GM21423 (cell line): ENCODE measurements at regions not wholly inside any gene's neighbourhood (a gene's known extent, or its start where the extent isn't known, plus 50 kb on each side); places are given as distances from the start of the nearest gene placed in this dataset.
"Not testable (repeated sequence)": the region's sequence is repeated elsewhere in the genome, so short reads cannot be mapped to it uniquely, and the experiment has no call there.

Experiments used
- ATAC-seq: cut with Tn5 transposase; IDR thresholded peaks from one replicate; pipeline ENCODE4 v1.9.1; 2021; ENCODE audit warnings: mild to moderate bottlenecking, moderate library complexity; ENCODE audit not compliant: unreplicated experiment

DNA sequence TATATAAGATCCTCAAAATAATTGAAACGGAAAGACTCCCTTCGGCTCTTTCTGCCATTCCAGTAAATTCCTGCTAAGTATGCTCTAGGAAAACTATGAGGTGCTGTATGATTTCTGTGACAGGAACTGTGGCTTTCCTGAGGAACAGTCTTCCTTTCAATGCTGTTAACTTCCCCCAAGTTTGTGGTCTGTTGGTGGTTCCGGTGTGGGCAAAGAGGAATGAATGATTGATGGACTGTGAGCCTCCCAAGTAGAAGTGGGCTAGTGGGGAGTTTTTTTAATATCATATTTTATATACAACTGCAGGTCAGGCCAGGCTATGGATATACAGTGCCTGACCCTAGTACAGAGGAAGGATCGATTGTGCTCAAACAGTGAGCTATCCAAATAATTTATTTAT is 560.7 kb upstream of the RBFOX1 start:
- no peak for ATAC-seq

DNA sequence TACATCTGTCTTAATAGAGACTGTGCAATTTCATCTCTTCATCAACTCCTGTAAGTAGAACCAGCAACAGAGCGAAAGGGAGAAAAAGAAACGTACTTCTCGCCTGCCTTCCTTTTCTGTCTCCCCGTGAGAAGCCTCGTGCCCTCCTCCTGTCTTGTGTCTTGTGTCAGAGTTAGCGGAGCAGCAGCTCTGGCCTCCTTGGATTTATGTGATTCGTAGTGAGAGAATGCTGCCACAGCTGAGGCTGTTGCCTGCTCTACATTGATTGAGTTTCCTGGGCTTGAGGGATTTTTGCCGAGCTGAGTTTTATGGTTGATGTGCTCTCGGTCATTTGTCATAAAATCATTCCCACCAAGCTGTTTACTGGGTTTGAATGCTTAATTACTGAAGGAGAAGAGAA is 579.1 kb upstream of the RBFOX1 start:
- no peak for ATAC-seq

DNA sequence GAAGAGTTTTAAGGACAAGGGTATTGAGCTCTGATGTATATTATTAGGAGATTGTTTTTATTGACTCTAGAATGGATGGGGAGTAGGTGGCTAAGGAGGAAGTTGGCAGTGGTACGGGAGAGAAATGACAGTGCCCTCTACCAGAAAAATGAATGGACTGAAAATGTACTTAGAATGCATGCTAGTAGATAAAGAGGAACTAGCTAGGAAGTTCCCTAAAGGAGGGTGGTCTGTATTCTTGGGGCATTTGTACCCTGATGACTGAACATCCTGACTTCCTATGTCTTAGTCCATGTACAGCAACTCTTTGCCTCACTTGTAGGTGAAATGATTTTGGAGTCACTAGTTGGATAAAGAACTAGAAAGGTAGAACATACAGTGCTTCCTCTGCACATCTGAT is 581.5 kb upstream of the RBFOX1 start:
- no peak for ATAC-seq

DNA sequence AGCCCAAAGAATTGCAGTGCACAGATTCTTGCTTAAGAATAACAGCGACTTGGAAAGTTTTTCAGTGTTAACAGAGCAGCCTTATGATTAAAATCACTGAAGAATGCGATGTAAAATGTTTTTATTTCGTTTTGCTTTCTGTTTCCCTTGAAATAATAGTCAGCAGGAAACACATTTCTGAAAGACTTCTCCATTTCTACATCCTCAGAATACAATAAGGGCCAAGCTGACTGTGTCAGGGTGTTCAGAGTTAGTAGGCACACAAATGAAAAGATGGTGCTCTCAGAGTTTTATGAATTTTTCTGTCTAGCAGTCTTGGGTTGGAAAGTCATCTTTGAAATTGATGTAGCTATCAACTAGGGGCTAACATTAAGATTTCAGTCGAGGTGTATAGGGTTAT is 582.9 kb upstream of the RBFOX1 start:
- ATAC-seq: no peak

DNA sequence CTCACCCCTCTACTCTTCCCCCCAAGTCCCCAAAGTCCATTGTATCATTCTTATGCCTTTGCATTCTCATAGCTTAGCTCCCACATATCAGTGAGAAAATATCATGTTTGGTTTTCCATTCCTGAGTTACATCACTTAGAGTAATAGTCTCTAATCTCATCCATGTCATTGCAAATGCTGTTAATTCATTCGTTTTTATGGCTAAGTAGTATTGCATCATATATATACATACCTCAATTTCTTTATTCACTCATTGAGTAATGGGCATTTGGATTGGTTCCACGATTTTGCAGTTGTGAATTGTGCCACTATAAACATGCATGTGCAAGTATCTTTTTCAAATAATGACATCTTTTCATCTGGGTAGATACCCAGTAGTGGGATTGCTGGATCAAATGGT is 596.3 kb upstream of the RBFOX1 start:
- ATAC-seq: not testable (repeated sequence)

DNA sequence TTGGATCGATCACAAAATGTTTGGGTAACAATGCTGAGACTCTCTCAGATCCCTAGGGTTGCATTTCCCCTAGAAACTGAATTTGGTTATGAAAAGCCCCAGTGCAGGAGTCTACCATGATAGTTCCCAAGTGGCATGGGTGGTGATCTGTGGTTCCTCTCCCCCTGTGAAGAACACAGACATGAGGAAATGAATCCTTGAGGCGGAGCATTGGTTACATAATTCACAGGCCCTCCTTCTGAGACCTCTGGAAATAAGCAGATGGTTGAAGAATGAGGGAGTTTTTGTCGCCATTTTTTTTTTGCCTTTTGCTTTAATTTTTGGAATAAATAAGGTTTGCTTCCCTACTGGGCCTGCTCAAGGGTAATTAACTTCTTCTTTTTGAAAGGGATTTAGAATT is 597.0 kb upstream of the RBFOX1 start:
- no peak for ATAC-seq

DNA sequence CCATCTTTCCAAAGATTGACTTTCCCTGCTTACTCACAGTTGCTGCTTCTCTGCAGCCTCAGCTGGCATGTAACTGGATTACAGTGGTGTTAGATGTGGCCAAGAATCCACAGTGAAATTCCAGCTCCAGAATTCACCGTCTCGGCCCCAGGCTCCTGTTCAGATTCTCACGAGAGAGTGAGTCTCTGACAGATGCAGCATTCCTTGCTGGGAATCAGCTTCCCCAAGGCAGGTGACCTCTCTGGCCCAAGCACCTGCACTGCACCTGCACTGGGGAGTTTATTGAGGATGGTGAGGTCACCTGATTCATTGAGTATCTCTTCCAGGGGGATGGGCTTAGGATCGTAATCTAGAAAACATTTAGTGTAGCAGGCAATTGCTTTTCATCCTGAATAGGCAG is 600.5 kb upstream of the RBFOX1 start:
- ATAC-seq: no peak

DNA sequence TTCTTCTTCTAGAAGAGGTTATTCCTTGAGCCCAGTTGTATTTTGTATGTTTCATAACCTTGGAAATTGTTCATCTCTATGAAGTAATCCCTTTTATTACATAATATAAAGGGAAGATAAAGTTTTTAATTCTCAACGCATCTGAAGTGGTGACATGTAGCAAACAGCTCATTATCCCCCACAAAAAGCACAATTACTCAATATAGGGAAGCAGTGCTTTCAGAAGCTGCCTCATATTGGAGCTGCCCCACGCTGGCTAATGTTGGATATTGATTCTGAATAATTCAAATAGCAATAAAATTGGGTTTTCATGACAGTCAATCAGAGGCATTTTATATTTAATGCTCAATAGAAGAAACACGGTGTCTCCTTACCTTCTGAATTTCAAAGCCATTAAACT is 604.3 kb upstream of the RBFOX1 start:
- no peak for ATAC-seq

DNA sequence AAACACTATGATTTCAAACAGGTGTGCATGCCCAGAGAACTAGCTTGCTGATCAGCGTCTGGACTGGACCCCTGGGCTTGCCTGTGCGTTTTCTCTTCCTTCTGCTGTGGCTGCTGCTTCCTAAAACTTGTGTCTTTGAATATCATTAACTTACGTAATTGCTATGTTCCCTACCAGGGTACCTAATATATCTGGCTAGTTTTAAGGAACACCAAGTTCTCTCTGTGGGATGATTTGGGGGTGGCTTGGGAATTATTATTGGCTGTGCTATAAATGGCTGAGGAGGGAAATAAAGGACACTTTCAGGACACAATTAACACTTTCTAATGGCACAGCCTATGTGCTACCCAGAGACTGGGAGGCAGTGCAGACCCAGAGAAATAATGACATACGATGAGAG is 606.0 kb upstream of the RBFOX1 start:
- no peak for ATAC-seq

DNA sequence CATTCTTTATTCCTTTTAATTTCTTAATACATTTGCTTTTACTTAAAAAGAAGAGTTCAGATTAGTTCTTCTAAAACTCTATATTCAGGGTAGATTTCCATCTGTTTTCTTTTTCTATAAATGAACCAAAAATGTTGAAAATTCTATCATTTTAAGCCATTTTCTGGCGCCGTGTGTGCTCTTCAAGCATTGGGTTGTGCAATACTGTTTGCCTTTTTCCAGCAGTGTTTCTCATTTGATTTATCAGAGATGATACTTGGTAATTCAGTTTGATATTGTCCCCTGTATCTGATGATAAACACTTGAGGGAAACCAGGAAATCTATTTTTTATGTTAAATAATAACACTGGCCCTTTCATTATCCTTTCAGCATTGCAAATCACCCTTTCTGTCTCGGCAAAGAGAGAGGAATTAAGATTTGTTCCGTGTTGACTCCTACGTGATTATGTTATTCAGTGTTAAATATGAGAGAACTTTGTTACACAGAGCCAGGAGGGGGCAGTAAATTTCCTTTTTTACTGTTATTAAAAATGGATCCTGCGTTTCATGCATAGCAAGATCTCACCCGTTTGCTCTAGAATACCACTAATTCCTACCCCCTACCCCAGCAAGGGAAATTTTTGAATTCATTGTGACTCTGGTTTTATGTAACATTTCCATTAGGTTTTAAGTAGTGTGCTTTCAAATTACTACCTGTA is 606.9 kb upstream of the RBFOX1 start:
- ATAC-seq: no peak

DNA sequence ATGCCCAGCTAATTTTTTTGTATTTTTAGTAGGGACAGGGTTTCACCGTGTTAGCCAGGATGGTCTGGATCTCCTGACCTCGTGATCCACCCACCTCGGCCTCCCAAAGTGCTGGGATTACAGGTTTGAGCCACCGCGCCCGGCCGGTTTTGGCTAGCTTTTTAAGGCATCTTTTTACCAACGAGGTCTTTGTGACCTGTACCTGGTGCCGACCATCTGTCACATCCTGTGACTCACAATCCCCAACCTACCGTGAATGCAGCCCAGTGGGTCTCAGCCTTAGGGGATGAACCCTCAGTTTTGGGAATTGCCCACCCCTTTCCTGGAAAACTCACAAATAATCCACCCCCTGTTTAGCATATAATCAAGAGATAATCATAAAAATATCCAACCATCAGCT is 607.4 kb upstream of the RBFOX1 start:
- not testable (repeated sequence) for ATAC-seq

DNA sequence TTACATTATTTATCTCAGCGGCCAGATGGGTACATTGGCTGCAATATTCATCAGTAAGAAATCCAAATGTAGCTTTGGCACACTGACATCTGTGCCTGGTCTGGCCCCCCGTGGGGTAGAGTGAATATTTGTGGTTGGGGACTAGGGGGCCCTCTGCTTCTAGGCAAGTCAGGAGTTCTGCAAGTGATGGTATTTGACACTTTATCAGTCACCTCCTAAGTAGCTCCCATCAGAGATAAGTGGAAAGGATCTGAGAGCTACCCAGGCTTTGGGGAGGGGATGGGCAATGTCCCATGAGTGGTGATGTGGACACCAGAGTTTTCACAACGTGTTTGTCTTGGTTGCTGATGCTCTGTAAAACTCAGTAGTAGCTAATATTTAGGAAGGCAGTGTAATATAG is 609.9 kb upstream of the RBFOX1 start:
- no peak for ATAC-seq

DNA sequence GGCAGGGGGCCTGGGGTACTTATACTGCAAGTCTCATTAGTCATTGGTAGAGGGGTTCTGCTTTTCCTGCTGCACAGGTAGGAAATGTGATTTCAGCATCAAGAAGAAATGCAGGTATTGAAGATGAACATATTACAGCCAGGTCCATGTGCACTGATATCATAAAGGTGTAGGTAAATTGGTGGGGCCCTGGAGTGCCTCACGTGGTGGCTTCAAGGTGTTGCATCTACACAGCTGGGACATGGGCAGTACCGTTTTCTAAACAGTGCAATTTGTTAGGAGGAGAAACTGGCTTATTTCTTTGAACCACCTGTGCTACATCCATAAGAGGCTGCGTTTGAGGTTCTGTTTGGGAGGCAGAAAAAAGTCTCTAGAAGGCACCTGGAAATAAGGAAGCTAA is 618.1 kb upstream of the RBFOX1 start:
- ATAC-seq: no peak

DNA sequence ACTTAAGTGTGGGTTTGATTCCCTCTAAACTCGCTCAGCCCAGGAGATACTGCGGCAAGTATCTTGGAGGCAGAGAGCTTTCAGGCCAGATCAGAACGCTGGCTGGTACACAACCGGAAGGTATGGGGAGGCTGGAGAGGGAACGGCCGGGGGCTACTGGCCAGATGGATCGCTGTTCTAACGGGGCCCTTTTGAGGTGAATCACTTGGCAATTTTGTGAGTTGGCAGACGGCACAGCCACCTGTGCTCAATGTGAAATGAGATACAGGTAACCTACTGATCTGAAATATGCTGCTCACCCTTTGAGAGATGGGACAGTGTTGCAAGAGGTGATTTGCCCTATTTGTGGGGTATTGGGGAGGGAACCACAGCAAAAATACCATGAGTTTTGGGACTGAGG is 622.9 kb upstream of the RBFOX1 start:
- no peak for ATAC-seq

DNA sequence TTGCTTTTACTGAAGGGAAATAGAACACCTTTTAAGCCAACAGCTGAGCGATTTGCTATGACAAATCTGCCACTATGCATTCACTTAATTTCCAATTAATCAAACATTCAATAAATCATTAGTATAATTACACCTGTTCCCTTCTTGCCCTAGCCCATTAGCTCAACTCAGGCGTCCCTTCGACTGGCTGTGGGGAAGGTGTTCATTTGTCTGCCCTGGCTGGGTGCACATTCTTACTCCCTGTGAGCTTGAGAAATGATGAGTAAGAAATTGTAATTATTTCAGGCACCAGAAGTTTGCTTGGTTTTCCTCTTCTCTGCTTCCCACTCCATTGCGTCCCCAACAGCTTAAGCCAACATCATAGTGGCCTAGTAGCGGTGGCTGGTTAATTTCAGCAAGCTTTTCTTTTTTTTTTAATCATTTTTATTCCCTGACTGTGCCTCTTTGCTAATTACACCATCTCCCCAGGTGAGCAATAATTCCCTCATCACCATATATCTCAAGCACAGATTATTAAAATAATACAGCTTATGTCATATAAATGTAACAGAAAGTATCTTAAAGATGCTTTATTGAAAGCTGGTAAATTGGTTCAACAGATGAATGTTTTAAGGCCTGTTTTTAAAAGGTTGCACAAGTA is 623.9 kb upstream of the RBFOX1 start:
- no peak for ATAC-seq

DNA sequence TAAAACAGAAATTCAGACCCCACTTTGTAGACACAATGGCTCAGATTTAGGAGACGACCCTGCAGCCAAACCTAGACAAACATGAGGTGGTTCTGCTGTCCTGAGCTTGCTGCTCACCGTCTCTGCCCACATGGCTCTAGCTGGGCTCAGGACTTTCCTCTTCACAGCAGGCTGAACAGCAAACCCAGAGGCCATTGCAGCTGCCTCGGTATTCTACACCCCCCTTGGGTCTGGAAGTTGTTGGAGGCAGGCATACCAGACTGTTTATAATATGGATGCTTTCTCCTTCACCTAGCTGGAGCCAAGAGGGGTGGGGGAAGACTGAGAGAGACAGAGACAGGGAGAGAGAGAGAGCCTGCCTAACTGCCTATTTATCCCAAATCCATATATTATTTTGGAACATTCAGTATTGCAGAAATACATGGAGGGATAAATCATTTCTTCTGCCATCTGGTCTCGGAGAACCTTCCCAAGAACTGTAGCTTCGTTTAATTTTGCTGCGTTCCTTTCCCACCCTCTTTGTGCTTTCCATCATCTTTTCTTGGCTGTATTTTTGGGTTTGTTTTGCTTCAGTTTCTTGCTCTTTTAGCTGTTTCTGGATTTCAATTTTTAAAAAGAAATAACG is 628.2 kb upstream of the RBFOX1 start:
- no peak for ATAC-seq

DNA sequence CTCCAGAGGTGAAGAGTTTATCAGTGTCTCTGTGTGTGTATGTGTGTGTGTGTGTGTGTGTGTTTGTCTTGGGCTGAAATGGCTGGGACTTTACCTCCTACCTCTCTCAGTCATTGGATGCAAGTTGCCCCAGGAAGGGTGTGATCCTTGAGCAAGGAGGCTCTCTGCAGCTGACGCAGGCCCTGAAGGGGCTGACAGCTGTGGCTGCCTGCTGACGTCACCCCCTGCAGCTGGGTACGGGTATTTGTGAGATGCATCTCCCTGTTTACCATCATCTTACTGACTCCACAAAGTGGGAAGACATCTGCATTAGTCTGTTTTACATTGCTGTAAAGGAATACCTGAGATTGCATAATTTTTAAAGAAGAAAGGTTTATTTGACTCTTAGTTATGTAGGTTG is 631.5 kb upstream of the RBFOX1 start:
- ATAC-seq: no peak

DNA sequence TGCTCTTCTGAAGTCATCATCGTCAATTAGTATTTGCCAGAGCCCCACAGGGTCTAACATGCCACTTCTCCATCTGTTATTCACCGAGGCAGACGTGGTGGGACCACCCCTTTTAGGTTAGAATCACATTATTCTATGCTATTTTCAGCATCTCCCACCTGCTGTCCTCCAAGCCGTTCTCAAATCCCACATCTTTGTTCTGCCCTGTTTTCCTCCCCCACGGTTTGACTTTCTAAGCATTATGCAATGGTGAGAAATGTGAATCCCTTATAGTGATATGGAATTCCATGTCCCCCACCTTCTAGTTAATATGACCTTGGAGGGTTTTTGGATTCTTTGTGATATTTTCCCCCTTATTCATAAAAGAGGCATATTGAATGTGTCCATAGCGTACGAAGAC is 634.1 kb upstream of the RBFOX1 start:
- ATAC-seq: no peak

DNA sequence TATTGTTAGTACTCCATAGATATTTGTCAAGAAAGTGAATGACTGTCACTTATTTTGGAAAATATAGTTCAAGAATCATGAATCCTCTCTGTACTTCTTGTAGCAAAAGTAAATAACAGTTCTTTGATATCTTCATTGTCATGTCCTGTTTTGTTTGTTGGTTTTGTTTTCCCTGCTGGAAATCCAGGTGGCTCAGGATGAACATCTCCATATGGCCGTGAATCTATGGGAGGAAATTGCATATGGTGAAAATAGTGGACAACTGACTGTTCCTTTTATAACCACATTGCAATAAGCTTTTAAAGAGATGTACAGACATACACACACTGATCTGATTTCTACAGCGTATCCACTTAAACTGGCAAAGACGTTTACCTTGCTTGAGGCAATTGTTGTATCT is 637.0 kb upstream of the RBFOX1 start:
- ATAC-seq: no peak

DNA sequence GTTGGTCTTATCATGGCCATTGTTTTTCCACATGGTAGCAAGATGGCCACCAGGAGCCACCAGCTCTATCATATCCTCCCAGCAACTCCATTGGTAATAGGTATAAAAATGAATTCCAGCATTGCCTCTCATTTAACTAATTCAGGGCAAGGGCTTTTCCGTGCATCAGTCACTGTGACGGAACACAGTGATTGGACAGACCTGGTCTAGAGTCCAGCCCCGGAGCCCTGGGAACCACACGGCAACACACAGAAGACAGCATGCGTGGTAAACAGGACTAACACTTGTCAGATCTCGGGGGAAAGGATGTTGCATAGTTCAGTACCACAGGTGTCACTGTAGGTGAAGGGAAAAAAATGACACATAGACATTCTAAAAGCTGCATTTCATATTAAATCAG is 638.0 kb upstream of the RBFOX1 start:
- ATAC-seq: no peak

DNA sequence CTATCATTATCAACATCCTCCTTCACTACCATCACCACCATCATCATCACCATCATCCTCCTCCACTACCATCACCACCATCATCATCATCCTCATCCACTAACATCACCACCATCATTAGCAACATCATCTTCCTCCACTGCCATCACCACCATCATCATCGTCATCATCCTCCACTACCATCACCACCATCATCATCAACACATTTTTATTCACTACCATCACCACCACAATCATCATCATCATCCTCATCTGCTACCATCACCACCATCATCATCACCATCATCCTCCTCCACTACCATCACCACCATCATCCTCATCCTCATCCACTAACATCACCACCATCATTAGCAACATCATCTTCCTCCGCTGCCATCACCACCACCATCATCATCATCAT is 639.2 kb upstream of the RBFOX1 start:
- ATAC-seq: not testable (repeated sequence)

DNA sequence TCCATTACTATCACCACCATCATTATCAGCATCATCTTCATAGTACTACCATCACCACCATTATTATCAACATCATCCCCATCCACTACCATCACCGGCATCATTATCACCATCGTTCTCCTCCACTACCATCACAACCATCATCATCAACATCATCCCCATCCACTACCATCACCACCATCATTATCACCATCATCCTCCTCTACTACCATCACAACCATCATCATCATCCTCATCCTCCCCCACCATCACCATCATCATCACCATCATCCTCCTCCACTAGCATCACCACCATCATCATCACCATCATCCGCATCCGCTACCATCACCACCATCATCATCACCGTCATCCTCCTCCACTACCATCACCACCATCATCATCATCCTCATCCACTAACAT is 639.8 kb upstream of the RBFOX1 start:
- no peak for ATAC-seq

DNA sequence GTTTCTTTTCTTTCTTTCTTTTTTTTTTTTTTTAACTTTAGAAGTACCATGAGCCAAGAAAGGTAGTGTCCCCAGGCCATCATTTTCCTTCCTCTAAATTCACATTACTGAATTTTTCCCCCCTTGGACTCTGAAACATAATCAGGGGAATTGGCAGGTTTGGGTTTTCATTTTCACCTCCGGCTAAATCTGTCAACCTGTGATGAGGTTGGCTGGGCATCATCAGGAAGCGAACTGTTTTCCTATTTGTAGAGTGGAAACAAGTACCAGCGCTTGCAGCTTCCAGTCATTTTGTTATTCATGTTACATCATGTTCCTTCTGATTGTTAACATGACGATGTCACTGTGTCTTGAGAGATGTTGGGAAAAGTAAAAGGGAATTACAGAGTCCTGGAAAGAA is 641.9 kb upstream of the RBFOX1 start:
- ATAC-seq: no peak
